ENCODE measurements at regions not wholly inside any gene's neighbourhood (a gene's known extent, or its start where the extent isn't known, plus 50 kb on each side); places are given as distances from the start of the nearest gene placed in this dataset.
"Not testable (repeated sequence)": the region's sequence is repeated elsewhere in the genome, so short reads cannot be mapped to it uniquely, and the experiment has no call there.

GRCh38 chr15:77909182-77909940, 168.2 kb downstream of the TBC1D2B start:
- DNase-seq, result no peak

DNA sequence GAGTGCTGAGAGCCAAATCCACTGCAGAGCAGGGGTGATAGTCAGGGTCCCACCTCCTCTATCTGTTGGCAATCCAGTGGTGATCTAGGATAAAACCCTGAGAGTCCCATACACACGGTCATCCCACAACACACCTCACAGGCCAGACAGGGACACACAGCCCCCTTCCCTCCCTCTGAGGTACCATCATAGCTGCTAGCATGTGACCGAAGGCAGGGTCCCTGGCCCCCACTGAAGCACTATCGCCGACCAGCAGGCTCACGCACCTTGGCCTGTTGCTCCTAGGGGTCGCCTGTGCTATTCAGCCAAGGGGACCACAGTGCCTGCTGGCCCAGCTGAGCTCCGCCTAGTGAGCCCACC, 168.8 kb downstream of the TBC1D2B start:
- not testable (repeated sequence) for DNase-seq

GRCh38 chr15:77907824-77908751, 169.4 kb downstream of the TBC1D2B start:
- DNase-seq, result no peak

- DNase-seq, result peak; percentile 12
Observed at GRCh38 chr15:77906062-77906990, 171.2 kb downstream of the TBC1D2B start.

DNA sequence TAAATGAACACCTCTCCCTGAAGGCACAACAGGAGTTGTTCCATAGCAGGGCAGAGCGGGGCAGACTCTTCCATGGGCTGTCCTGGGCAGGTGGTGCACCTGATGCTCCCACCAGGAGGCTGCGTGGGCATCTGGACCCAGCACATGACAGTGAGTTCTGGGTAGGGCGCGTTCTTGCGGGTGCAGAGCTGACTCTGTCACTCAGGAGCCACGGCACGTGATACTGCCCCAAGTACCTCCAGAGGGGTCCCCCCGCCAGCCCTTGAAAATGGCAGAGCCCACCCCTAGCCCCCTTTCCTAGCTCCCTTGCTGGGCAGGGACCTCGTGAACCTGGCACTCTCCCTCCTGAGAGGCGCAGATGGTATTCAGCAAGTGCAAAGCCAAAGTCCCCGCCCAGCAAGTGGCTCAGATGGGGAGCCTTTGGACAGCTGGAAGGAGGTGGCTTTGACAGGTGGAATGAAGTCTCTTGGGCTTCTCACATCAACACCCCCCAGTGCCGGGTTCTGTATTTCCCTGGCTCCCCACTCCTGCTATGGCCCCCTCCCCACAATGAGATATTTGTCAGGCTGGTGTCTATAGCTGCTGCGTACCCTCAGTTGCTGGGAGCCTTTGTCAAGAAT, 172.1 kb downstream of the TBC1D2B start:
- DNase-seq, result peak; percentile 27

DNA sequence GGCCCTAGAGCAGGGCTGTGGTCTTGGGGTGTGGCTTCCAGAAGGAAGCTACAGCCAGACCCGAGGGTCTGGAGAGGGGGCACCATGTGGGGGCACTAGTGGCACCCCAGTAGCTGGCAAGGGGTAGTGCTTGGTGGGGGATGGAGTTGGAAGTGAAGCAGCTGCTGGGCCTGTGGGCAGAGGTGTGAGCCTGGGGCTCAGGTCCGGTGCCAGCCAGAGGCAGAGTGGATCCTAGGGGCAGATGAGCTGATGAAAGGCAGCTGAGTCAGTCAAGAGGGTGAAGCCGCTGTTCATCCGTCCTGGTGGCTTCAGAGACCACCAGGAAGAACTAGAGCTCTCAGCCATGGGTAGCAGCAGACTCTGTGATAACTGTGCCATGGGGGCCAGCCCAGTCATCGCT, 172.6 kb downstream of the TBC1D2B start:
- peak; percentile 8 for DNase-seq

GRCh38 chr15:77904436-77904821, 173.1 kb downstream of the TBC1D2B start:
- DNase-seq, result peak; percentile 20

DNA sequence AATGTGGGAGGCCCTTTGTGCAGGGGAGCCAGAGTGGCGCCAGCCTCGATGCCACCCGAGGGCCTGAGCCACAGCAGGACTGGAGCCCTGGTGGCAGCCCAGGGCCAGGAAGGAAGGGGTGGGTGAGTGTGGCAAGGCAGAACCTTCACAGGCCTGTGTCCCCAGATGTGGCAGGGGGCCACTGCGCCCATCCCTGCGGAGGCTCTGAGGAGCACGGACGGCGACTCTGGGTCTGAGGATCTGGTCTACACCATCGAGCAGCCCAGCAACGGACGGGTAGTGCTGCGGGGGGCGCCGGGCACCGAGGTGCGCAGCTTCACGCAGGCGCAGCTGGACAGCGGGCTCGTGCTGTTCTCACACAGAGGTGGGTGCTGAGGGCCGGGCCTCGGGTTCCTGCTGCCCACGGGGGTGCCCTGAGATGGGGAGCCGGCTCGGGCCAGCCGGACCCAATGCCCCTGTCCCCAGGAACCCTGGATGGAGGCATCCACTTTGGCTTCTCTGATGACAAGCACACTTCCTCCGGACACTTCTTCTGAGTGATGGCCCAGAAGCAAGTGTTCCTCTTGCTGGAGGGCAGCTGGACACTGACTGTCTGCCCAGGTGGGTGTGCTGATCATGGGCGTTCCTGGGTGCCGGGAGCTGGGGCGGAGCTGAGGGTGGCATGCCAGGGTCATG, 173.6 kb downstream of the TBC1D2B start:
- DNase-seq, result peak; percentile 28

DNA sequence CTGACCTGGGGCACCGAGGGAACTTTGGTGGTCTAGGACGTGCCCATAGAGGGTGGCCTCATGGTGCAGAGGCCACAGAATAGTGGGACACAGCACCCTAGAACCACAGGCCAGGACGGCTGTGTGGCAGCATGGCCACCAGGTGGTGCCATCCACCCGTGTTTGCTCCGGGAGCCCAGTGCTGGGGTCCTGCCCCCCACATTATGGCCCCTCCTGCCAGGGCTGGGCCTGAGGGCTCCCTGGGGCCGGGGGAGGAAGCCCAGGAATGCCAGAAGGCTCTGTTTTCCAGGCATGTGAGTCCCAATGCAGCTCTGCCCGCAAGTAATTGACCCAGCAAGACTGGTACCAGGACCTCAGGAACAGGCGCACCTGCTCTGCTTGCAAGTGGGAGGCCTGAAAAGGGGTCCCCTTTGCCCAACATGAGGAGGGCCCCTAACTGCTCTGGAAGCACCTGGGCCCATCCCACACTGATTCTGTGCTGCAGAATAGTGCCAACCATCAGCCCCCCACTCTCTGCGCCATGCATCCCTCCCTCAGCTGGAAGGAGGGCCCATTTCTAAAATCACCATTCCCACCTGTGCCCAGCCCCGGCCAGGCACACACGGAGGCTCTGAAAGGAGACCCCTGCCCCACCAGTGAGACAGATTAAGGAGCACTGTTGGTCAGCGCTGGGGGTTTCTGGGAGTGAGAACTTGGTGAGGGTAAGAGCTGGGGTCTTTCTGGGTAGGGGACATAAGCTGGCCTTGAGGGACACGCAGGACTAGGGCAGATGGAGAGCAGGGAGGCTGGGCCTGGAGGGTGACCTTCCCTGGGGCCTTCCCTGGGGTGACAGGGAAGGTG, 174.4 kb downstream of the TBC1D2B start:
- DNase-seq, result peak; percentile 36

DNA sequence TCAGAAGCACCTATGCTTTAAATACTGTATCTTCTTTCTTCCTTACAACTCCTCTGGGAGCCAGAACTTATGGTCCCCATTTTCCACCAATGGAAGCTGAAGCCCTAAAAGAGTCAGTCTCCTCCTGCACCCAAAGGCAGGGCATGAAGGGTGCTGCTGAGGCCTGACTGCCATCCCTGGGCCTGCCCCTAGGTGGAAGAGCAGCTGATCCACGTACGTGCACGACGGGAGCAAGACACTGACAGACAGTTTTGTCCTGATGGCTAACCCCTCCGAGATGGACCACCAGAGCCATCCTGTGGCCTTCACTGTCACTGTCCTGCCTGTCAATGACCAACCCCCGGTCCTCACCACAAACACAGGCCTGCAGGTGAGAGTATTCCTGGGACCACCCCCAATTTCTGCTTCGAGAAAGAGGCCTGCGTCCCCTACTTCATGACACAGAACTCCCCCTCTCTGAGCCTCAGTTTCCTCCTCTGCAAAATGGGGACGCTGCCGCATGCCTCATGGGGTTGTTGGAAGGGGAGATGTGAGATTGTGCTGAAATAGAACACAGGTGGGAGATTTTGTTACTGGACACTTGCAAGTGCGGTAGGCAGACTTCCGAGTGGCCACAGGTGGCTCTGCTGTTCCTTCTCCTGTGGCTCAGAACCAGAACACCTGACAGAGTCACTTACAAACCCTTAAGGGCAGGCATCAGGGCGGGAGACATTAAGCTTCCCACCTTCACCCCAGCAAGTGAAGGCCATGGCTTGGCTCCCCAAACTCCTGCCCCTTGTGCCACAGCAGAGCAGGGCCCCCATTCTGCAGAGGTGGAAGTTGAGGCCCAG, 175.4 kb downstream of the TBC1D2B start:
- peak; percentile 18 for DNase-seq

DNA sequence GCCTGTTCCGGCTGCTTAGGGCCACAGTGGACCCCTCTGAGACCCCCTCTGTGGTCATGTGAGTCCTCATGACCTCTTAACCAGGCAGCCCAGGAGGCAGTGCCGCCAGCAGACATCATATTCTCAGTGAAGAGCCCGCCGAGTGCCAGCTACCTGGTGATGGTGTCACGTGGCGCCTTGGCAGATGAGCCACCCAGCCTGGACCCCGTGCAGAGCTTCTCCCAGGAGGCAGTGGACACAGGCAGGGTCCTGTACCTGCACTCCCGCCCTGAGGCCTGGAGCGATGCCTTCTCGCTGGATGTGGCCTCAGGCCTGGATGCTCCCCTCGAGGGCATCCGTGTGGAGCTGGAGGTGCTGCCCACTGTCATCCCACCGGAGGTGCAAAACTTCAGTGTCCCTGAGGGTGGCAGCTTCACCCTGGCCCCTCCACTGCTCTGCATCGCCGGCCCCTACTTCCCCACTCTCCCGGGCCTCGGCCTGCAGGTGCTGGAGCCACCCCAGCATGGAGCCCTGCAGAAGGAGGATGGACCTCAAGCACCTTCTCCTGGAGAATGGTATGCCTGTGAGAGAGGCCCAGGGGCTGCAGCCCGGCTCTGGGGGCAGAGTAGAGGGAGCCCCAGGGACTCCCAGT, 176.1 kb downstream of the TBC1D2B start:
- DNase-seq, result no peak

- DNase-seq, result not testable (repeated sequence)
Observed at GRCh38 chr15:77900331-77900963, 177.1 kb downstream of the TBC1D2B start.

GRCh38 chr15:77899776-77900175, 177.7 kb downstream of the TBC1D2B start:
- not testable (repeated sequence) for DNase-seq

GRCh38 chr15:77898811-77899730, 178.4 kb downstream of the TBC1D2B start:
- DNase-seq, result no peak

DNA sequence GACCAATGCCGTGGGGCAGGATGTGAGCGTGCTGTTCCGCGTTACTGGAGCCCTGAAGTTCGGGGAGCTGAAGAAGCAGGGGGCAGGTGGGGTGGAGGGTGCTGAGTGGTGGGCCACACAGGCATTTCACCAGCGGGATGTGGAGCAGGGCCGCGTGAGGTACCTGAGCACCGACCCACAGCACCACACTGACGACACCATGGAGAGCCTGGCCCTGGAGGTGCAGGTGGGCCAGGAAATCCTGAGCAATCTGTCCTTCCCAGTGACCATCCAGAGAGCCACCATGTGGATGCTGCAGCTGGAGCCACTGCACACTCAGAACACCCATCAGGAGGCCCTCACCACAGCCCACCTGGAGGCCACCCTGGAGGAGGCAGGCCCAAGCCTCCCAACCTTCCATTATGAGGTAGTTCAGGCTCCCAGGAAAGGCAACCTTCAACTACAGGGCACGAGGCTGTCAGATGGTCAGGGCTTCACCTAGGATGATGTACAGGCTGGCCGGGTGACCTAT, 179.6 kb downstream of the TBC1D2B start:
- DNase-seq, result no peak

- not testable (repeated sequence) for DNase-seq
Observed at GRCh38 chr15:77897113-77897895, 180.2 kb downstream of the TBC1D2B start.

Measured in activated CD4-positive, CD25-positive, alpha-beta regulatory T cell treated with anti-CD3 and anti-CD28 coated beads, Interleukin-2, amount 50 U/mL, for 72 hours (primary cell).